Activated CD8-positive, alpha-beta memory T cell treated with anti-CD3 and anti-CD28 coated beads for 24 hours (primary cell): ENCODE measurements at regions not wholly inside any gene's neighbourhood (a gene's known extent, or its start where the extent isn't known, plus 50 kb on each side); places are given as distances from the start of the nearest gene placed in this dataset.

ENCODE experiments used
- DNase-seq: peaks from one replicate; pipeline ENCODE4 v3.0.0-alpha.2; 2020

- no peak for DNase-seq
Measured at GRCh38 chr1:36605942-36606640, 123.4 kb upstream of the CSF3R start.

GRCh38 chr1:36603461-36603860 lies 120.7 kb upstream of the CSF3R start:
- no peak for DNase-seq

GRCh38 chr1:36602184-36602583 lies 119.5 kb upstream of the CSF3R start:
- DNase-seq = no peak

DNA sequence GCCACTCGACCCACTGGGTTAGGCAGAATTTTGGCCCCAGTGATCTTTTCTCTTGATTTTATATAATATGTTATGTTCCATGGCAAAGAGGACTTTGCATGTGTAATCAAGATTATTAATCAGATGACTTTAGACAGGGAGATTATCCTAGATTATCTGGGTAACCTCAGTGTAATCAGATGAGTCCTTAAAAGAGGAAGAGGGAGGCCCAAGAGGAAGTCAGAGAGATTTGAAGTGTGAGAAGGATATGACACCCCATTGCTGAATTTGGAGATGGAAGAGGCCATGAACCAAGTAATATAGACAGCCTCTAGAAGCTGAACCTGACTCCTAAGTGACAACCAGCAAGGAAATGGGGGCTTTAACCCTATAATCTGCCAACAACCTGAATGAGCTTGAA lies 117.1 kb upstream of the CSF3R start:
- no peak for DNase-seq

DNA sequence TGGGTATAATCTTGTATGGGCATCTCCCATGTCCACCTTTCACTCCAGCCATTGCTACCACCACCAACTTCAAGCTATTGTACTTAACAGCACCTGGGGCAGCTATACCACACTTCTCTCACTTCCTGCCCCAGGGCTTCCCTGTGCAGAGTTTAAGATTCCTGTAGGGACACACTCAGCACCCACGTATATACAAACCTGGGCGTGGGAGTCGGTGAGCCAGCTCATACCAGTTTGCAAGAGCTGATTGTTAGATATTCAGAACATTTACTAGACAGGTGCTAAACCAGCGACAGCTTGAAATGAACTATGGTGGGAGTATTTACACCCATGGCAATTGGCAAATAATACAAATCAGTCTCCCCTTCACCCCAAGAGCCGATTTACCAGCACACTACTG lies 114.8 kb upstream of the CSF3R start:
- DNase-seq = no peak

GRCh38 chr1:36595921-36596320 lies 113.2 kb upstream of the CSF3R start:
- DNase-seq = no peak

- DNase-seq = no peak
Measured at GRCh38 chr1:36595349-36595748, 112.6 kb upstream of the CSF3R start.

- DNase-seq = no peak
Measured at GRCh38 chr1:36594023-36594422, 111.3 kb upstream of the CSF3R start.

- no peak for DNase-seq
Measured at GRCh38 chr1:36591278-36591677, 108.6 kb upstream of the CSF3R start.

DNA sequence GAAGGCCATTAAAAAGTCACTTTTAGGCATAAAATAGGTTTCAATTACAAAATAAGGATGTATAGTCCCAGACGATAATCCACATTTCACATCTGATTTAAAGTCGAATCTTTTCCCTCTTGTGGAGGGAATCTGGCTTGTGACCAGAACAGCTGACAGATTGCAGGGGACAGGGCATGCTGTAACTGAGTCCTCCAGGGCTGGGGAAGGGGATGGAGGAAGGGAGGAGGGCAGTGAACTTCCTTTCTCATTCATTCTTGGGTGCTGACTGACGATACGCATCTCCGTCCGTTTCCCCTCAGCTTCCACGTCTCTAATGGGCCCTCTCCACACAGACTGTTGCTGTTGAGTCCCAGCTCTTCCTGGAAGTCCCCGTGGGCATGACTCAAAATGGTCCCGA lies 108.1 kb upstream of the CSF3R start:
- DNase-seq = no peak

DNA sequence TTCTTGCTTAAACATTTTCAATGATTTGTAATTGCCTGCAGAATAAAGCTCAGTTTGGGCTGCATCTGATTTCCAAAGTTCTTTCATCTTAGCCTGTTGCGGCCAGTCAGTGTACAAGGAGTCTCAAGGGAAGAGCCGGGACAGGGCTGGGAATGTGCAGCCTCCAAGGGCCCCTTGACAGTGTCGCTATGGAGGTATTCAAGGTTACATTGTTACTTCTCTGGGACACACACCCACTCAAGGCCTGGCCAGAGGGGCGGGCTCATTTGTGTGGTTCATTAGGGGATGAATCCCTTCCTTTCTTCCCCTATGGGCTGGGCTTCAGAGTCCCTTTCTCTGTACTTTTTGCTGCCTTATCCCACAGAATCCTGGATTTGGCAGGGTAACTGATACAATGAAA lies 107.6 kb upstream of the CSF3R start:
- DNase-seq = no peak

DNA sequence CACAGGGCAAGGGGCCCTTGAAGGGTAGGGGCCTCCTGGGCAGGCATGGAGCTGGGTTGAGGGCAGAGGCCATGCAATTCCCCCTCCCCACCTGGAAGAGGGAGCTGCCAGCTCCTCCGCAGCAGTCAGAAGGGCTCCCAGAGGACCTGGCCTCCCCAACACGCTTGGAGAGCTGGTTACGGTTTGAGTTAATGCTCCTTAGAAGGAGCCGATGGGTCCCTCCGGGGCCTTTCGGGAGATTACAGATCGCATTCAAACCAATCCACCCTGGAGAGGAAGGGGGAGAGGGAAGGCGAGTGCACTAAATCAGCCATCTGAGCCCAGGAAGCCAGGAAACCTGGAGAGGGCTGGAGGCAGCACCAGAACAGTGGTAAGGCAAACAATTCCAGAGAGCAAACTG lies 106.3 kb upstream of the CSF3R start:
- no peak for DNase-seq

DNA sequence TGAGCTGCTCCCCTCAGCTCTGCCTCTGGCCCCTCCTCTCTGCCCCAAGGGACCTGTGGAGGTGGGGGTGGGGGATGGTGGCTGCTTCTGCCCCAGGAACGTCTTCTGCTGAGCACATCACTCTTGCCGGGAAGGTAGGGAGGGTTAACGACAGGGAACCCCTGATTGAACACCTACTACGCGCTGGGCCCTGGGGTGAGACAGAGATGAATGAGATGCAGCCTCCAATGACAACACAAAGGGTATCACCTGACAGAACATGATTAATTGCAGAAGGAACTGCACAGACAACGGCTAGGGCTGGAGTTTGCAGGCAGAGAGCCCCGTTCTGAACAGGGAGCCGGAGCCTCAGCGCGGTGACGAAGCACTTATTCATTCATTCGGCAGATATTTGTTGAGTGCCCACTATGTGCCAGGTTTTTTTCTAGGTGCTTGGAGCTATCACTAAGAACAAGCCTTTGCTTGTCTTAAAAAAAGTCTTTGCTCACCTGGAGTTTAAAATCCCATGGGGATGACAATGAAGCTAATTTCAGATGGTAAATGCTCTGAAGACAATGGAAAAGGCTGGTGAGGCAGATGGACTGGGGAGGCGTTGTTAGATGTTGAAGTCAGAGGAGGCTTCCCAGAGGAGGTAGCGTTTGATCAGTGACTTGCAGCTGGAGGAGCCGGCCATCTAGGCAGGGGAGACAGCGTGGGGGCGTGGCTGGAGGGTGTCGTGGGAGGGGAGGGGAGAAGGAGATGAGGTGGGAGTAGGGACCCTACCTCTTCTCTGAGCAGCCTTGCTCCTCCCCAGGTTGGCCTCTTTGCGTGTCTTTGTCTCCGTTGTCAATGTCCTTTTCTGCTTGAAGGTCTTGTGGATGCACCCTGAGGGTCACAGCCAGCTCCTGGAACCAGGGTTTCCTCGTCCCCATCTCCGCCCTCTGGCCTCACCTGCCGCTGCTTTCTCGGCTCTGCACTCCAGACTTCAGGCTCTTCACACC lies 103.1 kb upstream of the CSF3R start:
- no peak for DNase-seq

- DNase-seq = no peak
Measured at GRCh38 chr1:36584874-36585453, 102.3 kb upstream of the CSF3R start.

GRCh38 chr1:36583980-36584782 lies 101.5 kb upstream of the CSF3R start:
- no peak for DNase-seq

GRCh38 chr1:36583080-36583479 lies 100.4 kb upstream of the CSF3R start:
- no peak for DNase-seq

GRCh38 chr1:36582066-36582755 lies 99.5 kb upstream of the CSF3R start:
- no peak for DNase-seq

- DNase-seq = no peak
Measured at GRCh38 chr1:36580524-36580923, 97.8 kb upstream of the CSF3R start.

GRCh38 chr1:36579039-36579438 lies 96.3 kb upstream of the CSF3R start:
- DNase-seq = no peak

DNA sequence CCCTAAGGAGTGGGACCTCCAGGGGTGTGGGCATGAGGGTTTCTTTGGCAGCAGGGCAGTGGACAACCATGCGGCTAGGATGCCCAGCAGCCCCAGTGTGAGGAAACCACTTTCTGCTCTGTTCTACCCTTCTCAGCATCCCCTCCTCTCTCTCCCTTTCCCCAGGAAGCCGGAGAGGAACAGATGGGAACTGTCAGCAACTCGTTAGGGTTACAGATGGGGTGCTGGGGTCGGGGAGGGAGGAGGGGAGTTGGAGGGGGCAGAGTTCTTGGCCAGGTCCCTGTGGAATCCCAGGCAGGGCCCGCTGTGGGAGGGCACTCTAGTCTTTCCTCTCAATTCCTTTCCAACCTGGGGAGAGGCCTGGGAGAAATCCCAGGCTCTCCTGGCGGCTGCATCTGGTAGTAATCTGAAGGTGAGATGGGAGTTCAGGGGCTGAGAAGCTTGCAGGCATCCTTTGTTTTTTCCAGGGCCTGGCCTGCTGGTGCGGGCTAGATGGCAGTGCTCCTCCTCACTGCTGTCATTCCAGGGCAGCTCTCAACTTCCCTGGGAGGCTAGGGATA lies 93.9 kb upstream of the CSF3R start:
- no peak for DNase-seq

DNA sequence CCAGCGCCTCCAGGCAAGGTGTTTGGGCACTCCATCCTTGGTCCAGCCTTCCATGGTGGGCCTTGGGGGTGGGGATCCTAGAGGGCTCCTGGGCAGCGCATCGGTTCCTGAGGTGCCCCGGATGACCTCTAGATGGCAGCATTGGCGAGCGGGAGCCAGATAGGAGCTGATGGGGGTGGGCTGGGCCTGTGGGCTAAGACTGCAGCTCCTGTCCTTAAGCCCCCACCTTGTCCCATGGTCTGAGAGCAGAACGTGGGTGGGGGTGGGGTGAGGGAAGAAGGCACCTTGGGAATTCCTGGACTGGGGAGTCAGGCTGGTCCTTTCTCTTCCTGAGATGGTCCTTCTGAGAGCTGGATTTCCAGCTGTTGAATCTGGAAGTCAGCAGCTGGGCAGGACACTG lies 93.4 kb upstream of the CSF3R start:
- peak; percentile 75 for DNase-seq

- DNase-seq = no peak
Measured at GRCh38 chr1:36573445-36573844, 90.7 kb upstream of the CSF3R start.
